ENCODE measurements at regions not wholly inside any gene's neighbourhood (a gene's known extent, or its start where the extent isn't known, plus 50 kb on each side); places are given as distances from the start of the nearest gene placed in this dataset.
A peak's percentile ranks its signal among the peaks of the same experiment; 100 is the strongest.

GRCh38 chr17:71071837-71072236 is 902.5 kb downstream of the KCNJ2 start:
- TF ChIP-seq, protein P1, sequence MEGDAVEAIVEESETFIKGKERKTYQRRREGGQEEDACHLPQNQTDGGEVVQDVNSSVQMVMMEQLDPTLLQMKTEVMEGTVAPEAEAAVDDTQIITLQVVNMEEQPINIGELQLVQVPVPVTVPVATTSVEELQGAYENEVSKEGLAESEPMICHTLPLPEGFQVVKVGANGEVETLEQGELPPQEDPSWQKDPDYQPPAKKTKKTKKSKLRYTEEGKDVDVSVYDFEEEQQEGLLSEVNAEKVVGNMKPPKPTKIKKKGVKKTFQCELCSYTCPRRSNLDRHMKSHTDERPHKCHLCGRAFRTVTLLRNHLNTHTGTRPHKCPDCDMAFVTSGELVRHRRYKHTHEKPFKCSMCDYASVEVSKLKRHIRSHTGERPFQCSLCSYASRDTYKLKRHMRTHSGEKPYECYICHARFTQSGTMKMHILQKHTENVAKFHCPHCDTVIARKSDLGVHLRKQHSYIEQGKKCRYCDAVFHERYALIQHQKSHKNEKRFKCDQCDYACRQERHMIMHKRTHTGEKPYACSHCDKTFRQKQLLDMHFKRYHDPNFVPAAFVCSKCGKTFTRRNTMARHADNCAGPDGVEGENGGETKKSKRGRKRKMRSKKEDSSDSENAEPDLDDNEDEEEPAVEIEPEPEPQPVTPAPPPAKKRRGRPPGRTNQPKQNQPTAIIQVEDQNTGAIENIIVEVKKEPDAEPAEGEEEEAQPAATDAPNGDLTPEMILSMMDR (conservative IDR thresholded peaks at IDR 0.05; ENCODE audit: low read depth, low read length) = no peak
- DNase-seq (ENCODE audit: low read depth) = peak; percentile 98
- no peak overlapping the region for H3K4me3 ChIP-seq (ENCODE audit: low read depth, low read length)

GRCh38 chr17:71080937-71081336 is 911.6 kb downstream of the KCNJ2 start:
- H3K4me3 ChIP-seq (ENCODE audit: low read depth, low read length) = no peak overlapping the region
- DNase-seq (ENCODE audit: low read depth) = no peak
- TF ChIP-seq, protein P1 (conservative IDR thresholded peaks at IDR 0.05; ENCODE audit: low read depth, low read length) = no peak

DNA sequence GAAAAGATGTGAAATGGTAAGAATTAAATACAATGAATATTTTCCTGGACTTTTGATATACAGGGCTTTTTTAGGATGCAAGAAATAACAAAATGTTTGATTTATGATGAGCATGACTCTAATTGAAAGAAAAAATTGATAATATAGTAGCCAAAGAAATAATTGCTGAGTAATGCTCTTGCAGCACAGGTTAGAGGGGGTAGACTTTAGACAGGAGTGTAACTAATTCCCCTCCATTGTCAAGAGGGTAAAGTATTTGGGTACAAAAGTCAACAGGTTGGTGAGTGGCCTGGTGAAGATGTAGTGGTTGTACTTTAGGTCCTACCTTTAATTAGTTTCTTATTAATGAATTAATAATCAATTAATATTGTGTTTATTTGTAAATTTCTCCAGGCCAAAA is 912.3 kb downstream of the KCNJ2 start:
- no peak overlapping the region for H3K4me3 ChIP-seq (ENCODE audit: low read depth, low read length)
- no peak for DNase-seq (ENCODE audit: low read depth)
- TF ChIP-seq, protein P1 (conservative IDR thresholded peaks at IDR 0.05; ENCODE audit: low read depth, low read length) = no peak

- DNase-seq (ENCODE audit: low read depth) = peak; percentile 42
- TF ChIP-seq, protein P1 (conservative IDR thresholded peaks at IDR 0.05; ENCODE audit: low read depth, low read length) = peak; percentile 62
- H3K4me3 ChIP-seq (ENCODE audit: low read depth, low read length) = no peak overlapping the region
These were observed 914.9 kb downstream of the KCNJ2 start for GRCh38 chr17:71084219-71084618.

GRCh38 chr17:71084838-71085237 is 915.5 kb downstream of the KCNJ2 start:
- H3K4me3 ChIP-seq (ENCODE audit: low read depth, low read length) = no peak overlapping the region
- TF ChIP-seq, protein P1 (conservative IDR thresholded peaks at IDR 0.05; ENCODE audit: low read depth, low read length) = no peak
- DNase-seq (ENCODE audit: low read depth) = no peak

DNA sequence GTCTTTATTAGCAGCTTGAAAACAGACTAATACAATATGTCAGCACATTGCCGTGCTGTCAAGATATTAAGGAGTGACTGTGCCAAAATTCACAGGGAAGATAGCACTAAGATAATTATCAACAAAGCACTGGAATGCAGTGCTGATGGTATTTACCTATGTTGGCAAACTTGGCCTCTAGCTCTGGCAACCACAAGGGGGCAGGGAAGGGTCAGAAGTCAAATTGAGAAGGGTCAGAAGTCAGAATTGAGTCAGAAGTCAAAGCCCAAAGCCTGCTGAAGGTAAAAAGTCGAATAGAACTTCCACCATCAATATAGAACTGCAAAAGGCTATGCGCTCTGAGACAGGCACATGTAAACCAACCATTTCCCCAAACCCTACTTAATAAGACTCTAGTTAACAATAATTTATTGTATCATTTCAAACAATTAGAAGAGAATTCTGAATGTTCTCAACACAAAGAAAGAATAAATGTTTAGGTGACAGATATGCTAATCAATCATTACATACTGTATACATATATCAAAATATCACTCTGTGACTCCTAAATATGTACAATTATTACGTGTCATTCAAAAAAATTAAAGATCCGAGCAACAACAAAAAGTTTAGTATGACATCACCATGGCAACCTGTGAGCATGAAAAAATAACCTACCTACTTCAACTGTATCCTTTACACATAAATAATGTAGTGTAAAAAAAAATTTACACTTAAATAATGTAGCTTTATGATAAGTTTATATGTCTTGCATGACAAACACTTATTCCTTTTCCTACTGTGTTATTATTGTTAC is 916.1 kb downstream of the KCNJ2 start:
- TF ChIP-seq, protein P1 (conservative IDR thresholded peaks at IDR 0.05; ENCODE audit: low read depth, low read length) = peak; percentile 34
- DNase-seq (ENCODE audit: low read depth) = no peak
- no peak overlapping the region for H3K4me3 ChIP-seq (ENCODE audit: low read depth, low read length)

- TF ChIP-seq, protein P1 (conservative IDR thresholded peaks at IDR 0.05; ENCODE audit: low read depth, low read length) = no peak
- no peak overlapping the region for H3K4me3 ChIP-seq (ENCODE audit: low read depth, low read length)
These were observed 920.1 kb downstream of the KCNJ2 start for GRCh38 chr17:71089431-71089830.

More at GRCh38 chr17:71089431-71089830, 920.1 kb downstream of the KCNJ2 start:
- DNase-seq (ENCODE audit: low read depth) = no peak
